GM19395 (cell line): ENCODE measurements at regions not wholly inside any gene's neighbourhood (a gene's known extent, or its start where the extent isn't known, plus 50 kb on each side); places are given as distances from the start of the nearest gene placed in this dataset.
"Not testable (repeated sequence)": the region's sequence is repeated elsewhere in the genome, so short reads cannot be mapped to it uniquely, and the experiment has no call there.

ENCODE experiments used
- ATAC-seq: cut with Tn5 transposase; IDR thresholded peaks from one replicate; pipeline ENCODE4 v1.9.1; 2021; ENCODE audit warnings: mild to moderate bottlenecking, moderate library complexity; ENCODE audit not compliant: unreplicated experiment

DNA sequence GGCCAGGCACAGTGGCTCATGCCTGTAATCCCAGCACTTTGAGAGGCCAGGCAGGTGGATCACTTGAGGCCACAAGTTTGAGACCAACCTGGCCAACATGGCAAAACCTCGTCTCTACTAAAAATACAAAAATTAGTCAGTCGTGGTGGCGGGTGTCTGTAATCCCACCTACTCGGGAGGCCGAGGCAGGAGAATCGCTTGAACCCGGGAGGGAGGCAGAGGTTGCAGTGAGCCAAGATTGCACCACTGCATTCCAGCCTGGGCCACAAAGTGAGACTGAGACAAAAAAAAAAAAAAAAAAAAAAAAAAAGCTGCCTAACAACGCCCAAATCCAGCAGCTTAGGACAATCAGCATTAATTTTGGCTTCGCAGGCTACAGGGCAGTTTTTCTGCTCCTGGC lies 167.1 kb downstream of the GOSR1 start:
- not testable (repeated sequence) for ATAC-seq

DNA sequence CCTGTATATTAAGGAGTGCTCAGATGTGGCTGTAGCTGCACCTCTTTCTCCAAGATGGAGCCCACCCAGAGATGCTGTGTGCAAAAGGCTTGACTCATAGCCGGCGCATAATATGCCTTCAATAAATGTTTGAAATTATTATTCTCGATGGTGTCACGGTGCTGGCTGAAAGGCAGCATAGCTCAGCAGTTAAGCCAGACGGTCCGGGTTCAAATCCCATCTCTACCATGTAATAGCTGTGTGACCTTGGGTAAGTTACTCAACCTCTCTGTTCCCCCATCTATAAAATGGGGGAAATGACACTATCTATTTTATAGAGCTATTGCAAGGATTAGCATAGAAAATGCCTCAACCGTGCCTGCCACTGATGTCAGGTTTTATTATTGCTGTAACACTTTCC lies 164.2 kb downstream of the GOSR1 start:
- ATAC-seq, result not testable (repeated sequence)

DNA sequence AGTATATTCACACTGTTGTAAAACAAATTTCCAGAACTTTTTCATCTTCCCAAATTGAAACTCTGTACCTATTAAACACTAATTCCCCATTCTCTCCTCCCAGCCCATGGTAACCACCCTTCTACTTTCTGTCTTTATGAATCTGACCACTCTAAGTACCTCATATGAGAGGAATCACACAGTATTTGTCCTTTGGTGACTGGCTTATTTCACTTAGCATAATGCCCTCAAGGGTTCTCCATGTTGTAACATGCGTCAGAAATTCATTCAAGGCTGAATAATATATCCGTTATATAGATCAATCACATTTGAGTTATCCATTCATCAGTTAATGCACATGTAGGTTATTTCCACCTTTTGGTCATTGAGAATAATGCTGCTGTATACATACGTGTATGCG lies 162.2 kb downstream of the GOSR1 start:
- ATAC-seq, result not testable (repeated sequence)

DNA sequence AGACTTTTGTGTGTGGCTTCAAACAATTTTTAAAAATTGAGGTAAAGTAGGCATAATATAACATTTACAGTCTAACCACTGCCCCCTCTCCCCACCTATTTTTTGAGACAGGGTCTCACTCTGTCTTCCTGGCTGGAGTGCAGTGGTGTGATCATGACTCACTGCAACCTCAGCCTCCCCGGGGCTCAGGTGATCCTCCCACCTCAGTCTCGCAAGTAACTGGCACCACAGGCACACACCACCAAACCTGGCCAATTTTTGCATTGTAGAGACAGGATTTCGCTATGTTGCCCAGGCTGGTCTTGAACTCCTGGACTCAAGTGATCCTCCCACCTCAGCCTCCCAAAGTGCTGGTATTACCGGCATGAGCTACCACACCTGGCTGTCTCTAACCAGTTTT lies 161.8 kb downstream of the GOSR1 start:
- not testable (repeated sequence) for ATAC-seq

DNA sequence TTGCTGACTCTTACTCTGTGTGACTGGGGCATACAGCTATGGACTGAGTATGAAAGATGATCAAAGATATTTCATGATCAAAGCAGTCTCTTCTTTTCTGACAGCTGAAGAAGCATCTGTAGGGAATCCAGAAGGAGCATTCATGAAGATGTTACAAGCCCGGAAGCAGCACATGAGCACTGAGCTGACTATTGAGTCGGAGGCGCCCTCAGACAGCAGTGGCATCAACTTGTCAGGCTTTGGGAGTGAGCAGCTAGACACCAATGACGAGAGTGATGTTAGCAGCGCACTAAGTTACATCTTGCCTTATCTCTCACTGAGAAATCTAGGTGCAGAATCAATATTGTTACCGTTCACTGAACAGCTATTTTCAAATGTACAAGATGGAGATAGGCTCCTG lies 154.4 kb downstream of the GOSR1 start:
- ATAC-seq, result not testable (repeated sequence)

DNA sequence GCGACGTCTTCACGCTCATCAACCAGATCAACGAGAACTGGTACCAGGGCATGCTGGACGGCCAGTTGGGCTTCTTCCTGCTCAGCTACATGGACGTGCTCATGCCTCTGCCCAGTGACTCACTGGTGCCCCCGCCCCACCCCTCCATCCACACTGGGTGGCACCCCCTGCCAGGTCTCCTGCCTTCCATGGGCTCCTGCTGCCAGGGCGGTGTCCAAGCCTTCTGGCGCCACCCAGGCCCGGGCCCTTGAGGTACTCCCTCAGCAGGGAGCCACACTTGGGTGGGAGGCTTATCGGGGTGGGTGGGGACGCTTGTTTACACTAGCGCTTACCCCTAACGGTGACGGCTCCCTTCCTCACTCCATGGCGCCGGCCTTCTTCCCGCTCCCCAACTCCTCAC lies 148.2 kb downstream of the GOSR1 start:
- not testable (repeated sequence) for ATAC-seq

DNA sequence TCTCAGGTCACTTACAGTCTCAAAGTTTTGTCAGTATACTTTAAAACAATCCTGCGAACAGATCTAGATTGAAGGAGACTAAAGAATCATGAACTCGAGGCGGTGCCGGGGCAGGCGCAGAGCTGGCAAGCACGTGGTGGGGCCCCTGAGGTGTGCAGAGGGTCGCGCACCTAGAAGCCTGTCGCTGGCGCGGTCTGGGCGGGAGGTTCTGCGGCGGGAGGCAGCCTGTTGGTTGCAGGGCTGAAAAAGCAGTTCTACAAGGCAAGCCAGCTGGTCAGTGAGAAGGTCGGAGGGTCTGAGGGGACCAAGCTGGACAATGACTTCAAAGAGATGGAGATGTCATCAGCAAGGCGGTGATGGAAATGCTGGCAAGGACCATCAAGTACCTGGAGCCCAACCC lies 147.0 kb downstream of the GOSR1 start:
- ATAC-seq, result not testable (repeated sequence)

DNA sequence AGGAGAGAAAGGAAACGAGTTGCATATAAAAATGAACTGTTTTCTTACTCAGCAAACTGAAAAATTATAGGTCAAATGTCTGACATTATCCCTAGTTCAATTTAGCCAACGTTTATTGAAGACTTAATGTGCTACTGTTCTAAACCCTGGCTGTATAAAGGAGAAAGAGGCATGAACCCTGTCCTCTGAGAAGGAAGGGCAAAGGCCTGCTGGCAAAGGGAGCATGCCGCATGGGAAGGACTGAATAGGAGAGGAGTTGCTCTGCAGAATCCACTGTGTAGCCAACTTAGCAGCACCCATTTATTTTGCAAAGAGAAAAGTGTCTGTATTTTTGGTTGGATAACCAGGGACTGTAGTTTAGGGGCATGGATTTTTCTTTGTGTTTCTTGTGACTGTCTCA lies 132.5 kb downstream of the GOSR1 start:
- not testable (repeated sequence) for ATAC-seq

DNA sequence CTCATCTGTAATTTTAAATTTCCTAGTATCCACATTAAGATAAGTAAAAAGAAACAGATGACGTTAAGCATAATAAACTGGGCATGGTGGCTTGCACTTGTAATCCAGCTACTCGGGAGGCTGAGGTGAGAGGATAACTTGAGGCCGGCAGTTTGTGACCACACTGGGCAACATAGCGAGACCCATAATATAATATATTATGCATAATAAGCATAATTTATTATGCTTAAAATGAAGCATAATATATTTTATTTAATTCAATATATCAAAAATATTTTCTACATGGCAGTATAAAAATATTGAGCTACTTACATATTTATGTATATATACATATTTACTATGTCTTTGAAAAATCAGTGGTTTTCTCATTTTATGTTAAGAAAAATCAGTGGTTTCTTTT lies 128.3 kb downstream of the GOSR1 start:
- no peak for ATAC-seq

DNA sequence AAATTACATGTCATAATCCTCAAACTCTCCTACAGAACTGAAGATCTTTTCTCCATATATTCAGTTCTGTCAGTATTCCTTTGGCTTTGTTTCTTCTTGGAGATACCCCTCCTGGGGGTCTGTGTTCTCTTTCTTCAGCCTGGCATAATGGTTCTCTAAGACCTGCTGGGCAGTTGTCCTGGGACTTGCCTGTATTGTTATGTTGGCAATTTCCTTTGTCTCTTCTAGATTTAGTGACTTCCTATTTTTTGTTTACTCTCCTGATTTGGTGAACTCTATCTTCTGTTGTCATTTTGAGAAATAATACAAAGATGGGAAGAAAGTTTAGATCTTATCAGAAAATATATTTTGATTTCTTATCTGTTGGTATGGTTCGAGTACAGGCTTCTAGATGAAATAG lies 127.8 kb downstream of the GOSR1 start:
- ATAC-seq, result no peak

DNA sequence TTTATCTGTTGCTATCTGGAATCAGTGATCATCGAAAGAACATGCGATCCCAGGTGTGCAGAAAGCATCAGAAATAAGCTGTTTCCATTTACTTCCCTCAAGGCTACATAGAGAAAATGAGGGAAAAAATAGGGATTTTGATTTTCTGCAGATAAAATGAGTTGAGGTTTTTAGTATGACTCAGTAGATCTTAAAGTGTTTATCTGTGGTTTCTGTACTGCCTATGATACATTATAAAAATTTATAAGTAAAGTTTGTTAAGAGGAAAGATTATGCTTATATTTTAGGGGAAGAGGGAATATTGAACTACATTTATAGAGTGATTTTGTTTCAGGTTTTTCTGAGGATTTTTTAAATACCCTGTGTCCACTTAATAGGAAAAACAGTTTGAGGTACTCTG lies 125.2 kb downstream of the GOSR1 start:
- not testable (repeated sequence) for ATAC-seq

DNA sequence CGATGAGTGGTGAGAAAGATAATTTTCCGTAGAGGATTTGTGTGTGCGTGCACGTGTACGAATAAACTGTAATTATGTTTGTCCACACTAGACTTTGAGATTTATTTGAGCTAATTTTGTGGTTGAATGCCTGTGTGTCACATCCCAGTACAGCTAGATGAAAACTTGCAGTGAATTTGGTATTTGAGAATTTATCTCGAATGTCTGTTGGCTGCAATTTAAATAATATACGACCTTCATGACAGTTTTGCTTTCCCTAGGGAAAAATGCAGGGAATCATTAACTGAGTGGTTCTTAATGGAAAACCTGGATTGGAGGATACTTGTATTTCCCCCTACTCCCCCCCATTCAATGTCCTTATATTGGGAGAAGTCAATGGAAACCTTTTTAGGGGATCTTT lies 124.8 kb downstream of the GOSR1 start:
- not testable (repeated sequence) for ATAC-seq

DNA sequence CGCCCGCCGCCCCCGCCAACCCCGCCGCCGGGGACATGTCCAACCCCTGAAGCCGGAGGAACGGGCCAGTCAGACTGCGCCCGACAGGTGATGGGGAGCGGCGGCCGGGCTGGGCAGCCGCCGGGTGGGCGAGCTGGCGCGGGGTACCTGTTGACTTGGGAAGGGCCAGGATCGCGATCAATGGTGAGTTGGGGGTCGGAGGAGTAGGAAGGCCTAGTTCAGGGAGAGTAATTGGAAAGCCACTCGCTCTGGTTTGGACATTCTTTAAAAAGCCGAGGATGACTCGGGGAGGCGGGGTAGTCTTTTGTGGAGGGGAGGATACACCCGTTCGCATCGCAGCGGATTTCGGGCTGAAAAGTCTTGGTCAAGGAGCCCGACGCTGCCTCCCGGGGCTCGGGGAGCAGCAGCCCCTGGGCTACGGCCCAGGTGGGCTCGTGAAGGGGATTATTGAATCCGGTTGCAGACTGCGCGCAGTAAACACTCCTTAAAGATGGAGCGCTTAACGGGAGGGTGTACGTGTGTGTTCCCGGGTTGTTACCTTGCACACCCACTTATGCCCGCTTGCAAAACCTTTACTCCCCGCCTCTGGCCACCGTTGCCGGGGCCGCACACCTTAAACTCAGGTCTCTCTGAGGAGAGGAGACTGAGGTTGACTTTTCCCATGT lies 123.8 kb downstream of the GOSR1 start:
- ATAC-seq, result peak; percentile 43

DNA sequence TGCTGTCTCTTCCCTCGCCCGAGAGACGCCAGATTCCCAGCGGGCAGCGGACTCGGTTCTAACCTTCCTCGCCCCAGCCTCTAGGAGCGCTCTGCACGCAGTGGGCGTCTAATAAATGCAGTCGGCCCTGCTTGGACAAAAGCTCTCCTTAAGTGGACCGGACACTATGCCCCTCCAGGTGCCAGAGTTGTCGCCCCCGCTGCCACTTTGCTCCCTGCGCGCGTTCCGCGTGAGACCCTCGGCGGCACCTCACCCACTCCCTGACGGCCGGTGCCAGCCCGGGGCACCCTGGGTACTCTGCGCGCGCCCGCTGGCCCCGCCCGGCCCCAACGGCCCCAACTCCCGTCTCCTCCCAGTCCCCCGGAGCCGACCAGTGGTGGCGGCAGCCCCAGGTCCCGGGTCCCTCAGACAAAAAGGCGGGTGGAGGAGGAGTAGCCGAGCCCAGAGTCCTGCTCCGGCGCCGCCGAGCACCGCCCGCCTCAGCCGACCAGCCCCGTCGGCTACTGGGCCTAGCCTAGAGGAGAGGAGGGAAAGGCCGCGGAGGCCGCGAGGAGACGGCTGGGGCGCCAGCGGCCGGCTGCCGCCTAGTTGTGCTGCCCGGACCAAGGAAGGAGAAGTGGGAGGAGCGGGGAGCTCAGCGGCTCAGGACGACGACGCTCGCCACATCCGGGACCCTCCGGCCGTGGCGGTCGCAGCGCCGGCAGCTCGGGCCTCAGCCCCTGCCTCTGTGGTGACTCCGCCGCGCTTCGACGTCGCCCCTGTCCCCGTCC lies 123.0 kb downstream of the GOSR1 start:
- ATAC-seq, result peak; percentile 82

DNA sequence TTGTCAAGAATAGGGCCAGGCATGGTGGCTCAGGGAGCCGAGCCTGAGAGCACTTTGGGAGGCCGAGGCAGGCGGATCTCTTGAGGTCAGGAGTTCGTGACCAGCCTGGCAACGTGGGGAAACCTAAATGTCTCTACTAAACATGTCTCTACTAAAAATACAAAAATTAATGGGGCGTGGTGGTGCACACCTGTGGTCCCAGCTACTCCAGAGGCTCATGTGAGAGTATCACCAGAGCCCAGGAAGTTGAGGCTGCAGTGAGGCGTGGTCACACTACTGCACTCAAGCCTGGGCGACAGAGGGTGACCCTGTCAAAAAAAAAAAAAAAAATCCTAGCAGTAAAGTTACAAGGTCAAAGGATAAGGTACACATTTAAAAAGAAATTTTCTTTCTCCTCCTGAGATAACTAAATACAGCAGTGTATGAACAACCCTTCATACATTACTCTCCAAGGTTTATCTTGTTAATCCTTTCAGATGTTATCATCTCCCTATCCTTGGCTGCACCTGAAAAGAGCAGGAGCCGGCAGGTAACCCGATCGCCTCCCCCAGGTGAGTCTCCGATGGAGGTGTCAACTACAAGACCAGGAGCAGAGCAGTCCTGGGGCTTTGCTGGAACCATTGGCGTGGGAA lies 122.3 kb downstream of the GOSR1 start:
- no peak for ATAC-seq

DNA sequence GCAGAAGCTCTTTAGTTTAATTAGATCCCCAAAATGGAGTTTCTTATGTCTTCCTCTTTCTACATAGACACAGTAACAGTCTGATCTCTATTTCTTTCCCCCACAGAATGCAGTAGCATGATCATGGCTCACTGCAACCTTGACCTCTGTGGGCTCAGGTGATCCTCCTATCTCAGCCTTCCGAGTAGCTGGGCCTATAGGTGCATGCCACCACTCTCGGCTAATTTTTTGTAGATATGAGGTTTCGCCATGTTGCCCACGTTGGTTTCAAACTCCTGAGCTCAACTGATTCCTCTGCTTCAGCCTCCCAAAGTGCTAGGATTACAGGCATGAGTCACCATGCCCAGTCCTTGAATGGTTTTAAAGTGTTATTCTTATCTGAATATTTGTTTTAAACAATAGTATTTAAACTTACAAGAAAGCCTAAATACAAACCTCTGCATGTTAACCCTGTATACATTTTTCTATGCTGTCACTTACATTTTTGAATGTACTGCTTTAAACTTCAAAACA lies 120.6 kb downstream of the GOSR1 start:
- ATAC-seq, result no peak

DNA sequence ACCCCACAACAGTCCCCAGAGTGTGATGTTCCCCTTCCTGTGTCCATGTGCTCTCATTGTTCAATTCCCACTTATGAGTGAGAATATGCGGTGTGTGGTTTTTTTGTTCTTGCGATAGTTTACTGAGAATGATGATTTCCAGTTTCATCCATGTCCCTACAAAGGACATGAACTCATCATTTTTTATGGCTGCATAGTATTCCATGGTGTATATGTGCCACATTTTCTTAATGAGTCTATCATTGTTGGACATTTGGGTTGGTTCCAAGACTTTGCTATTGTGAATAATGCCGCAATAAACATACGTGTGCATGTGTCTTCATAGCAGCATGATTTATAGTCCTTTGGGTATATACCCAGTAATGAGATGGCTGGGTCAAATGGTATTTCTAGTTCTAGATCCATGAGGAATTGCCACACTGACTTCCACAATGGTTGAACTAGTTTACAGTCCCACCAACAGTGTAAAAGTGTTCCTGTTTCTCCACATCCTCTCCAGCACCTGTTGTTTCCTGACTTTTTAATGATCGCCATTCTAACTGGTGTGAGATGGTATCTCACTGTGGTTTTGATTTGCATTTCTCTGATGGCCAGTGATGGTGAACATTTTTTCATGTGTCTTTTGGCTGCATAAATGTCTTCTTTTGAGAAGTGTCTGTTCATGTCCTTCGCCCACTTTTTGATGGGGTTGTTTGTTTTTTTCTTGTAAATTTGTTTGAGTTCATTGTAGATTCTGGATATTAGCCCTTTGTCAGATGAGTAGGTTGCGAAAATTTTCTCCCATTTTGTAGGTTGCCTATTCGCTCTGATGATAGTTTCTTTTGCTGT lies 120.0 kb downstream of the GOSR1 start:
- not testable (repeated sequence) for ATAC-seq

DNA sequence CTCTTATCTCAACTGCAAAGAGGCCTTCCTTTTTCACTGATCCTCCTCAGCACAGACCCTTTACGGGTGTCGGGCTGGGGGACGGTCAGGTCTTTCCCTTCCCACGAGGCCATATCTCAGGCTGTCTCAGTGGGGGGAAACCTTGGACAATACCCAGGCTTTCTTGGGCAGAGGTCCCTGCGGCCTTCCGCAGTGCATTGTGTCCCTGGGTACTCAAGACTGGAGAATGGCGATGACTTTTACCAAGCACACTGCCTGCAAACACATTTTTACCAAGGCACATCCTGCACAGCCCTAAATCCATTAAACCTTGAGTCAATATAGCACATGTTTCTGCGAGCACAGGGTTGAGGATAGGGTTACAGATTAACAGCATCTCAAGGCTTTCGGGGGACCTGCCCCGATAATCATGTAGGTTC lies 117.8 kb downstream of the GOSR1 start:
- not testable (repeated sequence) for ATAC-seq

DNA sequence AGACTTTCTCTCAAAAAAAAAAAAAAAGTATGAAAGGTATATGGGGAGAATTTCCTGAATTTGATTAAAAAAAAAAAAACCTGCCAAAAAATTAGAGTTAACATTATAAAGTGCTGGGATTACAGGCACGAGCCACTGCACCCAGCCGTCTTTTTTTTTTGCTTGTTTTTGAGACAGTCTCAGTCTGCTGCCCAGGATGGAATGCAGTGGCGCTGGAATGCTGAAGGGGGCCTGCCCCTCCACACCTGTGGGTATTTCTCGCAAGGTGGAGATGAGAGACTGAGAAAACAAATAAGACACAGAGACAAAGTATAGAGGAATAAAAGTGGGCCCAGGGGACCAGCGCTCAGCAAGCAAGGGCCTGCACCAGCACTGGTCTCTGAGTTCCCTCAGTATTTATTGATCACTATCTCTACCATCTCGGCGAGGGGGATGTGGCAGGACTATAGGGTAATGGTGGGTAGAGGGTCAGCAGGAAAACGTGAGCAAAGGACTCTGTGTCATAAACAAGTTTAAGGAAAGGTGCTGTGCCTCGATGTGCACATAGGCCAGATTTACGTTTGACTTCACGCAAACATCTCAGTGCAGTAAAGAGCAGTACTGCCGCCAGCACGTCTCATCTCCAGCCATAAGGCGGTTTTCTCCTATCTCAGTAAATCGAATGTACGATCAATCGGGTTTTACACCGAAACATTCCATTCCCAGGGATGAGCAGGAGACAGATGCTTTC lies 117.2 kb downstream of the GOSR1 start:
- no peak for ATAC-seq

DNA sequence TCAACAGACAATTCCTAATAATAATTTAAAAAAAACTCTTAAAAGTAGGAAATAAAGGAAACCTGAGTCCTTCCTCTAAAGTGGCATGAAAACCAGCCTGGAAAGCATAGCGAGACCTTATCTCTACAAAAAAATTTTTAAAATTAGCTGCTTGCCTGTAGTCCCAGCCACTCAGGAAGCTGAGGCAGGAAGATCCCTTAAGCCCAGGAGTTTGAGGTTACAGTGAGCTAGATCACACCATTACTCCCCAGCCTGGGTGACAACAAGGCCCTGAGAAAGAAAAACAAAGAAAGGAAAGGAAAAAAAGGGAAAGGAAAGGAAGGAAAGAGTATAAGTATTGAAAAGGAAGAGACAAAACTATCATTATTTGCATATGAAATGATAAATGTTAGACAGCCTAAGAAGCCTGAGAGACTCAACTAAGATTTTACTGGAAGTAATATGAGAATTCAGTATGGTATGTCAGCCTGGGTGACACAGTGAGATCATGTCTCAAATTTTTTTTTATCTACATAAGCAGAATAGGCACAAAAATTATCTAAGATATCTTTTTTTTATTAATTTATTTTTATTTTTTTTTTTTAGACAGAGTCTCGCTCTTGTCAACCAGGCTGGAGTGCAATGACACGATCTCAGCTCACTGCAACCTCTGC lies 113.0 kb downstream of the GOSR1 start:
- no peak for ATAC-seq
